DMS153 (cell line): ENCODE measurements at regions not wholly inside any gene's neighbourhood (a gene's known extent, or its start where the extent isn't known, plus 50 kb on each side); places are given as distances from the start of the nearest gene placed in this dataset.

ENCODE experiments used
- DNase-seq: peaks from one replicate; lab custom pipeline; 2025; lab: John Stamatoyannopoulos, UW

GRCh38 chr7:54956865-54957264 lies 62.0 kb upstream of the EGFR start:
- no peak for DNase-seq

GRCh38 chr7:54960517-54960916 lies 58.3 kb upstream of the EGFR start:
- no peak for DNase-seq

GRCh38 chr7:54961391-54961790 lies 57.4 kb upstream of the EGFR start:
- no peak for DNase-seq

GRCh38 chr7:54963155-54963554 lies 55.7 kb upstream of the EGFR start:
- DNase-seq = no peak

- DNase-seq = no peak
Measured at GRCh38 chr7:54964136-54964535, 54.7 kb upstream of the EGFR start.

GRCh38 chr7:54967377-54967776 lies 51.4 kb upstream of the EGFR start:
- no peak for DNase-seq

GRCh38 chr7:54968018-54968417 lies 50.8 kb upstream of the EGFR start:
- no peak for DNase-seq
